Gastrocnemius medialis (tissue), 4 donors: ENCODE measurements at regions not wholly inside any gene's neighbourhood (a gene's known extent, or its start where the extent isn't known, plus 50 kb on each side); places are given as distances from the start of the nearest gene placed in this dataset.
"Not testable (repeated sequence)": the region's sequence is repeated elsewhere in the genome, so short reads cannot be mapped to it uniquely, and the experiment has no call there.

Experiments
- CTCF ChIP-seq, 5 experiments: fragments of 450-650 bp in 3 of 5; fragments of 200-600 bp in 2 of 5; sonication (generic) in 2 of 5; IDR thresholded peaks in 4 of 5; conservative IDR thresholded peaks in 1 of 5; 1 replicate in 4 of 5; 2 replicates in 1 of 5; pipeline ENCODE4 v1.5.1; 2016 to 2019; ENCODE audit warnings: antibody characterized with exemption in 5 of 5, mild to moderate bottlenecking in 3 of 5, moderate library complexity in 3 of 5
- POLR2A ChIP-seq, 2 donors: fragments of 450-650 bp; IDR thresholded peaks; one replicate each; pipeline ENCODE4 v1.6.1; 2017; ENCODE audit warnings: antibody characterized with exemption in 2 of 2, mild to moderate bottlenecking in 2 of 2, moderate library complexity in 2 of 2

- TF ChIP-seq CTCF (IDR thresholded peaks at IDR 0.05 in 4 of 5, conservative IDR thresholded peaks at IDR 0.05 in 1 of 5); POLR2A (IDR thresholded peaks at IDR 0.05): not testable (repeated sequence)
These were observed 166.0 kb downstream of the RRAGB start for GRCh38 chrX:55883541-55883940.
